DLD1 (cell line): ENCODE measurements at regions not wholly inside any gene's neighbourhood (a gene's known extent, or its start where the extent isn't known, plus 50 kb on each side); places are given as distances from the start of the nearest gene placed in this dataset.

Experiments used
- in situ Hi-C: cut with HindIII; loops from 2 replicates; pipeline ENCODE4 v1.10.0; 2017; ENCODE audit warnings: low sequenced_read_pairs

DNA sequence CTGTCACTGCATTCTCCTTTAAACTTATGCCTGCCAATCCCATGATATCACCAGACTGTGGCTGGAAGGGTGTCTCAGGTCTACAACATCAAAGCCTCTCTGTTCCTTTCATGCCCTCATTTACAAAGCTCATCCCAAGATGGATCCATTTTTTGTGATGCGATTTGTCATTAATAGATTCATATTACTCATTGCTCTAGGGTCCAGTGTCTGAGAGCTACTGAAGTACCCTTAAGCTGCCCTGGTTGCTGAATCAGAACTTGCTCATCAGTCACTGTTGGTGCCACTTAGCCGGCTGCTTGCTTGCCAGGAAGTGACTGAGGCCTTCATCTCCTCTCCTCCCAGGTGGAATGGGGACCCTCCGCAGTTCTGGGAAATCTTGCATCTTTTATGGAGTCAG is 395.5 kb upstream of the BOD1L1 start:
- in situ Hi-C loops, result no loop called here

DNA sequence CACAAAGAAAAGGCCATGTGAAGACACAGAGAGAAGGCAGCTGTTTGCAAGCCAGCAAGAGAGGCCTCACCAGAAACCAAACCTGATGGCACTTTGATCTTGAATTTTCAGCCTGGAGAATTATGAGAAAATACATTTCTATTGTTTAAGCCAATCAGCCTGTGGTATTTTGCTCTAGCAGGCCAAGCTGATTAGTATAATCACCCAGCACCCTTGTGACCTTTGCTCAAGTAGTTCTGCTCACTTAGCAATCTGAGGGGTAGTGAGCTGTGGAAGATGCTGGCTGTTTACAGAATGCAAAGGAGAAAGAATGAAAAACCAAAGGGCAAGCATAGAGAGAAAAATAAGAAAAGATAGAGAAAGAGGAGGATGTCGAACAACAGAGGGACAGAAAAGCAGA is 396.4 kb upstream of the BOD1L1 start:
- in situ Hi-C loops, result no loop called here

DNA sequence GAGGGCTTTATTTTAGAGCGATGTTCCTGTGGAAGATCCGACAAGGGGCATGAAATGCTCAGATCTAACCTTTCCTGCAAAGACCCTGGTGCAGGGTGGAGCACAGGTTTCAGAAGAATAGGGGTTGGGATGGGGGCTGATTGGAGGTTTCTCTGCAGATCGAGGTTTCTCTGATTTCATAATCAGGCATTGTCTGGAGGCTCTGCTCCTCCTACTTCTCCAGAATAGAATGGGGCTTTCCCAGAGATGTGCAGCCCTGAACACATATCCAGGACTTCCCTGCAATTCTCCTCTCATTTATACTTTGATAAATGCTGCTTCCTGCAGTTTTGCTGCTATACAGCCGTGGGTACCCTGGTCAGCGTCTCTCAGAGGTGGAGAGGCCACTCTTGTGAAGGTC is 397.6 kb upstream of the BOD1L1 start:
- in situ Hi-C loops, result no loop called here

DNA sequence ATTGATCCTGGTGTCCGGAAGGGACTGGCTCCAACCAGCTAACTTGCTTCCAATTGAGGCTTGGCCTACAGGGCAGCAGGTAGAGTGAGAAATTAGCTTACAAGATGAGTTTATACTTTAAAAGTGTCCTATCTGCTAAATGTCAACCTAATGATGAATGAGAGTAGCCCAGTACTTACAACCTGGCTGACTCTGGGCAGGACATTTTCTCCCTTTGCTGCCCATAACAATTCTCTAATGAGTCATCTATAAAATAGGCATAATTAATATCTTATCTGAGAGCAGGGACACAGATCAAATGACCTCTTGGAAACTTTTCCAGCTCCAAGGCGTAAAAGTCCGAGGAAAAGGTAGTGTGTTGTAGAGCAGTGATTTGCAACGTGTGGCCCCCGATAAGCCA is 398.4 kb upstream of the BOD1L1 start:
- in situ Hi-C loops, result no loop called here

DNA sequence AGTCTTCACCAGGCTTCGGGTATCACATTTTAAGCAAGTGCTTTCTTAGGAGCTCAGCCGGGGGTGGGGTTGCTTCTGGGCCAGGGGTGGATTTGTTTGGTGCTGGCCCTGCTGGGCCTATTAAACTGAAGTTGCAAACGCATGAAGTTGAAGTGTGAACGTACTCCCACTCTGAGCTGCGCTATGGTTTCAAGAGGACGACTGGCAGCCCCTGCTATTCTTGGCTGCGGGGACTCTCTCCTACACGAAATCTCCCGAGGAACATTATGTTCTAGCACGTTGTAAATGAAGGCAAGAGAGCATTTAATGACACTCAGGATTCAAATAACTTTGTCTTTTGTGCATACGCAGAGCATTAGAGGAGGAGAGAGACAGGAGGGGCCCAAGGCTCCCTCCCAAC is 401.3 kb upstream of the BOD1L1 start:
- in situ Hi-C loops, result no loop called here

DNA sequence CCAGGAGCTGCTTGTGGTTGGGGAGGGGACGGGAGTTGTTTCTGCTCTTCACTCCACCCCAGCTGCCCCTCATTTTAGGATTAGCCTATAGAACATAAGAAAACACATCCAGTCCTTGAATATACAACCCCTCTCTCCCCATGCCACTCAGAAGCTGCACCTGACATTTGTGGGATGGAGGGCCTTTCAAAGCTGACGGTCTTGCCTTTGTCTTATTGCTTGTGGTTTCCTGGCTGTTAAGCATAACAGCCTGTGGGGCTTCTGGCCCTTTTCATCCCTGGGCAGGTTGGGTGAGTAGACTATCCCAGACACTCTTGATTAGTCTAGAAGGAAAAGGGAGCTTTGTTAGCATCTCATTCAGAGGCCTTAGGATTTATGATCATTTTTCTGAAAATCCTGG is 407.6 kb upstream of the BOD1L1 start:
- in situ Hi-C loops, result no loop called here

DNA sequence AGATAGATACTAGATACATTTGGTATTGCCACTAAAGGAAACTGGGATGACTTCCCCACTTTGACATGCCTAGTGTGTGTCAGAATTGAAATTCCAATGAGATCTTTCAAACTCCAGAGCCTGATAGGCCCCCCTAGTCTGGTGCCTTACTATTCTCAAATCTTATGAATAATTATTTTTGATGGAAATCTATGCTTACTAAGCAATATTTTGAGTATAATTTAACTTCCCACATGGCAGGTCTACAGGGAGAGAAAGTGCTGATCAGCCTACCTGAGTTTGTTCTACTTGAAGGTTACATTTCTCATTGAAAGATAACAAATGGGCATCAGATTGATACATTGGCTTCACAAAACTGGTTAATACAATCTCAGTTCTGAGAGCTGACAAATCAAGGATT is 415.7 kb upstream of the BOD1L1 start:
- in situ Hi-C loops, result no loop called here

DNA sequence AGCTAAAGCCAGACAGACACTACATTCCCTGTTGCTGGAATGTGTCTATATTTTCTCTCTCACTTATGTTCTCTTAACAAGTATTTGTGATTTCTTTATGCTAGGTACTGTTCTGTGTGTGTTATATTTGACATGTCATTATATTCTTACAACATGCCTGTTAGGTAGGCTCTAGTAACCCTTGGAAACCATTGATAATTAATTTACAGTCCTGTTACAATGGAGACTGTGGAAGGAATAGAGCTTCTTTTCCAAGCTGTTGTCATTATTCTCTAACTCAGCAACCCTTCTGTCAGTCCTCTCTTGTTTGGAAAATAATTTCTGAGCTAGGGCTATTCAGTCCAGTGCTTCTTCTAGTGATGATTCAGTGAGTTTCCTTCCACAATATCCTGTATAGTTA is 419.1 kb upstream of the BOD1L1 start:
- in situ Hi-C loops, result no loop called here

DNA sequence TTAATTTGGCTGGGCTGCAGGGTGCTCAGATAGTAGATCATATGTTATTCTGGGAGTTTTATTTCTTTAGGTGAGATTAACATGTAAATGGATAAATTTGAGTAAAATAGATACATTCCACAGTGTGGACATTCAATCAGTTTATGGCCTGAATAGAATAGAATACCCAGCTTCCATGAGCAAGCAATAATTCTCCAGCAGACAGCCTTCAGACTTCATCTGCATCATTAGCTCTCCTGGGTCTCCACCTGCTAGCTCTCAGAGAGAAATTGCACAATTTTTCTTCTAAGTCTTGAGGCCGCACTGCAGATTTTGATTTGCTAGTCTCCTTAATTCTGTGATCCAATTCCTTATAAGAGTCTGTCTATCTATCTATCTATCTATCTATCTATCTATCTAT is 420.3 kb upstream of the BOD1L1 start:
- in situ Hi-C loops, result no loop called here

DNA sequence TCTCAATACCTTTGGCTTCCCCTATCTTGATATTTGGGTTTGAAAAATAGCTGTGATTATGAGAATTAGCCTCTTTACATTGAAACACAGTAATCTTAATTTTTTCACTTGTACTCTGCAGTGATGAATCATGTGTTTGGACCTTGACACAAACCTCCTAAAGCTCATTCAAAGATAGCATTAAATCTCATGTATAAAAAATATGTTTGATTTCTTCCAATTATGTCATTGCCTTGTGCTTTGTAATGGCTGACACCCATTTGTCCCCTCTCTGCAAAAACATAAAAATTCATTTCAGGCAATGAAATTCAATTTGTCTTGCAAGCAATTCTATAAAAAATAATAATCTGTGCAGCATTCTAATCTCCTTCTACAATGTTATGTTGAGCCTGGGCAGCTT is 422.4 kb upstream of the BOD1L1 start:
- in situ Hi-C loops, result loop anchor here (25.0 kb wide), 1 partner anchor 388 kb away; no protein-coding TSS in a partner anchor

DNA sequence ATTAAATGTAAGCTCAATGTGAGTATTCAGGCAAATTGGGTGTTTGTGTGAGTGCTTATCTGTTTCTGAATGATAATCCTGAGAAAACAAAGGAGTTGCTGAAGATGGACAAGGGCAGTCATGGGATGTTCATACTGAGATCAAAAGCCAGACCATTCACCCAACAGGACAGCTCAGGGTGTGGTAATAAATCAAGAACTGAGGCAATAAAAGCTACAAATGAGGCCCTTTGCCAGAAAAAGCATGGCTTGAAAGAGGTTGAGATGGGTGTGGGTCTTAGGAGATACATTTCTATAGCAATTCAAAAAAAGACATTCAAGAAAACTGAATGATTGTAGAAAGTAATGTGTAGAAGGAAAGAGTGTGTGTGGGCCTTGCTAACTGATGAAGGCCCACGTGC is 425.8 kb upstream of the BOD1L1 start:
- in situ Hi-C loops, result loop anchor here (25.0 kb wide), 1 partner anchor 391 kb away; no protein-coding TSS in a partner anchor

DNA sequence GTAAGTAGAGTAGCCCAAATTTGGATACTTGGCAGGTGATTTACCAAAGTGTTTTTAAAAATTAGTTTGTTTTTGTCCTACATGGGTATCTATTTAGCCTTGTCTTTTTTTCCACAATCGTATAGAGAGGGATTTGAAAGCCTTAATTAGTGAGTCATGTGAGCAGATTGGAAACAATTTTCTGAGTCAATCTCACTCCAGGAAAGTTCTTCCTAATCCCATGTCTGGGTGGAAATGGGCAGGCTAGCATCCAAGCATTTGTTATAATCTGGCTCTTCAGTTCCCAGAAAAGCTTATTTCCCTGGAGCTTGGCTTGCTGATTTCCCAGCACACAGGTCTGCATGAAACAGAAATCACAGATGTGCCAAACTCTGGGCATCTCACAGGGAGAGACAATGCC is 426.9 kb upstream of the BOD1L1 start:
- in situ Hi-C loops, result loop anchor here (25.0 kb wide), 1 partner anchor 392 kb away; no protein-coding TSS in a partner anchor

DNA sequence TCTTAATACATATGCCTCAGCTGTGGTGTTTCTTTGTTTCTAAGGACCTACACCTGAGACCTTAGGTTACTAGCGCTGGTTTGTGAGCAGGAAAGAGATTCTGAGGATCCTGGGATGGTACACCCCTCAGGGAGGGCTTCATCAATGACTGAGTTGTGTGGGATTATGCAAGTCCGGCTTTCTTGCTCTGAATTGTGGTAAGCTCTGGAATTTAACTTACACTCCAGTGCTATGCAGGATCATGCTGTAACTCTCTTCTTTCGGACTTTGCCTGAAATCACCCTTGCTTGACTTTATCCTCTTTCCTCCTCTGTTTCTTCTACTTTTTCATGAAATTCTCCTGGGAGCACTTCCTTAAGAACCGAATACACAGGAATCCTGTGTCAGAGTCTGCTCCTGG is 431.5 kb upstream of the BOD1L1 start:
- in situ Hi-C loops, result loop anchor here (25.0 kb wide), 1 partner anchor 397 kb away; no protein-coding TSS in a partner anchor

DNA sequence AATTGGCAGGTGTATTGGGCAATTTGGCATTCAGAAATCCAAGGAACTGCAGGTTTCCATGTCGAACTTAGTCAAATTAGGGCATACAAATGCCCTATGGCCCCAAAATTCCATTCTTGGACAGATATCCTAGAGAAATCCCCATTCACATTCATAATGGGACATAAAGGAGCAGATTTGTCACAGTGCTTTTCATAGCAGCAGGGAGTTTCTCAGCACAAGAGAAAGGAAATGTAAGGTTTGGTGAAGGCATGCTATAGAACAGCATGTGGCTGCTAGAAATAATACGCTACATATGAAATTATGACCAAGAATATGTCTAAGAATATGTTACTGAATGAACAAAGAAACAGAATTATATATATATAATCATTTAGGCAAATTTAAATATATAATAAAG is 437.5 kb upstream of the BOD1L1 start:
- in situ Hi-C loops, result loop anchor here (25.0 kb wide), 1 partner anchor 403 kb away; no protein-coding TSS in a partner anchor

DNA sequence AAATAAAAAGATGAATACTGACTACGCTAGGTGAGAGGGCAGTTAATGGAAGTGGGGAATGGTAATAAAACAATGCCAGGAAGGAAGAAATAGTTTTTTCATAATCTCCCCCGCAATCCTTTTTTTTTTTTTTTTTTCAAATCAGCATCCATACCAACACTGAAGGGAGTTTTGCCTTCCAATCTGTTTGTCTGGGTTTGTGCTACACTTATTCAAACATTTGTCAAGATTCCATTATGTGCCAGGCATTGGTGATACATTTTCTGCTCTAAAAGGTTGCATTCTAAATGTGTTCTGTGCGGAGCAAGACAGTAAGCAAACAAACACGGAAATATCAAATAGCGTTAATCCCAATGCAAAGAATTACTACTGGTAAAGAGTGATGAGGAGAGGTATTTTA is 437.9 kb upstream of the BOD1L1 start:
- in situ Hi-C loops, result loop anchor here (25.0 kb wide), 1 partner anchor 403 kb away; no protein-coding TSS in a partner anchor

DNA sequence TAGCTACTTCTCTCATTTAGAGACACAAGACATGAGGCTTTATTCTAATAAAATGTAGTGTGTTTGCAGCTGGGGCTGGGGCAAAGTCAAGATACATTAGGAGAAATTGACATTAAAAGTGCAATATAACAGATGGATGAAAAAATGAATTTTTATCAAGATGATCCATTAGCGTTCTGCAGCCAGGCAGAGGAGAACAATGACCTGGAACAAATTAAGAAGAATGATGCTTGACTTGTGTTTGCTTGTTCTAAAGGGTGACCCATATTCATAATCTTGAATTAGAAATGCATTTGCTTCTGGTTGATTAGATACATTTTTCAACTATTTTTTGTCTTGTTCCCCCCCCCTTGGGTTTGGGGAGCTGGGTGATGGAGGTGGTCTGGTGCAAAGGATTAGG is 439.5 kb upstream of the BOD1L1 start:
- in situ Hi-C loops, result loop anchor here (25.0 kb wide), 1 partner anchor 405 kb away; no protein-coding TSS in a partner anchor

DNA sequence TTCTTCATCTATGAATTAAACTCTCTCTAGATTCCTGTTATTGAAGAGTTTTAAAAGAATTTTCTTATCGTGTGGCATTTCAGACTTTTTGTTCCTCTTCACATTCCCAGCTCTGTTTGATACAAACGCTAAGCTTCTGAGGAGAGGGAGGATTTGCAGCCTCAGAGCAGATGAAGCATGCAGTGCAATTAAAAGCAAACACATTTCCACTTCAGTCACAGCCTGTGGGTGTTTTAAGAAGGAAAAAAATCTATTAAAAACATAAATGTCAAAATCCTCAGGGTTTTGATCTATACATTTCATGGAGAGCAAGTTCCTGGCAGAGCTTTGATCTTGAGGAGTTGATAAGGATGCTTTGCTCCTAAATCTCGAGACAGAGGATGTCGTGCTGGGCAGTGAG is 442.4 kb upstream of the BOD1L1 start:
- in situ Hi-C loops, result loop anchor here (25.0 kb wide), 1 partner anchor 408 kb away; no protein-coding TSS in a partner anchor

DNA sequence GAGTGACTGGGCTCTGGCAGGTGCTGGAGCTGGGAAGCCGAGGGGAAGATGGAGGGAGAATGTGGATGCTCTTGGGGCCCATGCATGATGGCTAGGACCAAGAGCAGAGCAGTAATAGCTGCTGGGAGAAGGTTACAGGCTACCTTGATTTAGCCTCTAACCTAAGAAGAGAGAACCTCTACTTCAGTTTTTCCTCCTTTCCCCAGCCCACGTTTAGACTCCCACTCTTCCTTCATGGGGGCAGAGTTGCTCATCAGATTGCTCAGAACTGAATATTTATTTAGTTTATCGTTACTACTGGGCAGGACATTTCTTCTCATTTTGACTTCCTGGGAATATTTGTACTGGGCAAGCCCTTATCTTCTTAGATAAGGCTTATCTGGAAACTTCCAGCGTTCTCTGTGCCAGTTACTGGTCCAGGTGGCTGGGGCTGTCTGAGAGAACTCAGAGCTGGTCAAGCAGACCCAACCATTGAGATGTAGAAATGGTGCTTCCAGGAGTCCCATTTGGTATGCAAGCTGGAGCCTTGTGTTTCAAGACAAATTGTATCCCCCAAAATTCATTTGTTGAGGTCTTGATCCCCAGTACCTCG is 442.9 kb upstream of the BOD1L1 start:
- in situ Hi-C loops, result loop anchor here (25.0 kb wide), 1 partner anchor 408 kb away; no protein-coding TSS in a partner anchor

DNA sequence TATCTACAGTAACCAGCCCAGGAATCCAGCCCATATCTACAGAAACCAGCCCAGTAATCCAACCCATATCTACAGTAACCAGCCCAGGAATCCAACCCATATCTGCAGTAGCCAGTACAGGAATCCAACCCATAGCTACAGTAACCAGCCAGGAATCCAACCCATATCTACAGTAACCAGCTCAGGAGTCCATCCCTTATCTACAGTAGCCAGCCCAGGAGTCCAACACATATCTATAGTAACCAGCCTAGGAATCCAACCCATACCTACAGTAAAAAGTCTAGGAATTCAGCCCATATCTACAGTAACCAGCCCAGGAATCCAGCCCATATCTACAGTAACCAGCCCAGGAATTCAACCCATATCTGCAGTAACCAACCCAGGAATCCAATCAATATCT is 445.0 kb upstream of the BOD1L1 start:
- in situ Hi-C loops, result loop anchor here (25.0 kb wide), 1 partner anchor 410 kb away; no protein-coding TSS in a partner anchor

DNA sequence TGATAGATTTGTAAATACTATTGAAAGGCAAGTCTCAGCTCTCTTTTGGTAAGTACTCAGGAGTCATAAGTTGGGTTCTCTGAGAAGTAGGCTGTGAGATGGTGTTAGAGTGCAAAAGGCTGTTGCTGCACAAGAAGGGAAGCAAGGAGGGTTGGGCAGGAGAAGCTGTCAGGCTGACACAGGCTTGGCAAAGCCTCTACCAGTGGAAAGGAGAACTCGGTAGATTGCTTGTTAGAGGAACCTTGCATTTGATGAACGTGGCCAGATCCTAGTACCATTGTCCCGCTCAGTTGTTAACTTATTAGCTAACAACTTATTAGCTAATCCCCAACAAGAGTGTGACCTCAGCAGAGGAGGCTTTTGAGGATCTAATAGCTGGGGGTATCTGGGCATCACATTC is 449.3 kb upstream of the BOD1L1 start:
- in situ Hi-C loops, result no loop called here

DNA sequence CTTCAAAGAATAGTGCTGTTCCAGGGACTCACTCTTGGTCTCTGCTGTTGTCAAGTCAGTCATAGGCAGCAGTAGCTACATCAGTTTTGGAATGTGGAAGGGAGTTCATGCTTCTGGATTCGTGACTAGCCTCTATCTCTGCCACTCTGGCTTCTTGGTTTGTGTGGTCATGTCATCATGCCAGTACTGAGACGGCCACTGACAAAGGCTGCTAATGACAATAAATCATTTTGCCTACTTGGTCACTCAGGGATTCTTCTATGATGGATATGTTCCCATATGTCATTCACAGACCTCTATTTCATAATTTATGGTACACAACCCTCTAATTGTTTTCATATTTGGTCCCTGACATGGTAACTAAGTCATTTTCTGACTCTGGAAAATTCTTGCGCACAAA is 450.8 kb upstream of the BOD1L1 start:
- in situ Hi-C loops, result no loop called here

DNA sequence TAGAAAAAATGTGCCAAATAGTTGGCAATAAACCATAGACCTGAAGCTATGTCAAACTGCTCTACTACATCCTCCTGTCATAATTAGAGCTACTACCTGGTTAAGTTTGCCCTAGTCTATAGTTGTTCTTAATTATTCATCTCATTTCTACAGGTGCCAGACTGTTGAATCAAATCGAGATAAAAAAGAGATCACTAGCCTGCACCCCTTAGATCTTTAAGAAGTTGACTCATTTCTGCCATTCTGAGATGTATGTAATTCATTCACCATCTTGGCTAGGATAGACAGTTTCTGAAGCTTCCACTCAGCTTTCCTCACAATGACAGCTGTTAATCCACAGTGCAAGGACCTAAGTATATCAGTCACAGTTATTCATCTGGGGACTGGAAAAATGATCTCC is 452.1 kb upstream of the BOD1L1 start:
- in situ Hi-C loops, result no loop called here

DNA sequence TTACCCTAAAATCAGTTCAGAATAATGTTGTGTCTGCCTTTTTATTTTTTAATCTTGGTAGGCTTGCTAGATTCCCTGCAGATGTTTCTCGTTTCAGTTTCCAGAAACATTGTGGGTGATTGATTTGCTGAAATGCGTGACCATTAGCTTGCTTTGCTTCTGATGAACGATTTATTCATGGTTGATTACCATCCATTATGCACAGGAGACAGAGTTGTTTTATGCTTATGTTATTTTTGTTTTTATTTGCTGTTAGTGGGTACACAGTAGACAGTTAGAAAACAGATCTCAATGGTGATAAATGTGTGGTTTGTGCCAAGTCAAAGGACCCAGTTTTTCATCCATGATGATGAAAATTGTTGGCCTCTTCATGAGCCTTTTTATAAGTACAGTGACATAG is 455.6 kb upstream of the BOD1L1 start:
- in situ Hi-C loops, result no loop called here
